ENCODE measurements at regions not wholly inside any gene's neighbourhood (a gene's known extent, or its start where the extent isn't known, plus 50 kb on each side); places are given as distances from the start of the nearest gene placed in this dataset.
"Not testable (repeated sequence)": the region's sequence is repeated elsewhere in the genome, so short reads cannot be mapped to it uniquely, and the experiment has no call there.

GRCh38 chr3:102038477-102039142 is 189.3 kb downstream of the NFKBIZ start:
- H3K4me3 ChIP-seq (replicated peaks; ENCODE audit: low read depth, low read length): no peak overlapping the region
- DNase-seq (ENCODE audit: extremely low read depth, low read depth): no peak
- TF ChIP-seq CTCF (IDR thresholded peaks at IDR 0.05; ENCODE audit: low read depth, low read length, missing control alignments): no peak

- not testable (repeated sequence) for DNase-seq (ENCODE audit: extremely low read depth, low read depth); H3K4me3 ChIP-seq (replicated peaks; ENCODE audit: low read depth, low read length)
Observed at GRCh38 chr3:102040144-102040543, 190.8 kb downstream of the NFKBIZ start.

GRCh38 chr3:102053375-102053989 is 204.2 kb downstream of the NFKBIZ start:
- no peak overlapping the region for H3K4me3 ChIP-seq (replicated peaks; ENCODE audit: low read depth, low read length)
- DNase-seq (ENCODE audit: extremely low read depth, low read depth): no peak
- no peak for TF ChIP-seq CTCF (IDR thresholded peaks at IDR 0.05; ENCODE audit: low read depth, low read length, missing control alignments)

GRCh38 chr3:102054543-102055080 is 205.3 kb downstream of the NFKBIZ start:
- TF ChIP-seq CTCF (IDR thresholded peaks at IDR 0.05; ENCODE audit: low read depth, low read length, missing control alignments): no peak
- H3K4me3 ChIP-seq (replicated peaks; ENCODE audit: low read depth, low read length): no peak overlapping the region
- DNase-seq (ENCODE audit: extremely low read depth, low read depth): no peak

GRCh38 chr3:102057781-102058421 is 208.6 kb downstream of the NFKBIZ start:
- TF ChIP-seq CTCF (IDR thresholded peaks at IDR 0.05; ENCODE audit: low read depth, low read length, missing control alignments): no peak
- DNase-seq (ENCODE audit: extremely low read depth, low read depth): no peak
- H3K4me3 ChIP-seq (replicated peaks; ENCODE audit: low read depth, low read length): no peak overlapping the region

- no peak overlapping the region for H3K4me3 ChIP-seq (replicated peaks; ENCODE audit: low read depth, low read length)
- TF ChIP-seq CTCF (IDR thresholded peaks at IDR 0.05; ENCODE audit: low read depth, low read length, missing control alignments): no peak
- no peak for DNase-seq (ENCODE audit: extremely low read depth, low read depth)
Observed at GRCh38 chr3:102059145-102059943, 210.0 kb downstream of the NFKBIZ start.

Measured in HFF-Myc (cell line).